IMR-90 (cell line): ENCODE measurements at regions not wholly inside any gene's neighbourhood (a gene's known extent, or its start where the extent isn't known, plus 50 kb on each side); places are given as distances from the start of the nearest gene placed in this dataset.
A peak's percentile ranks its signal among the peaks of the same experiment; 100 is the strongest.

Experiments
- ATAC-seq: fragments of 200-7000 bp; cut with Tn5 transposase; 2 replicates; pipeline ENCODE4 v1.9.1; 2020; ENCODE audit warnings: low read depth, mild to moderate bottlenecking, moderate library complexity
- BruUV-seq: library from RNA; stranded (reverse); fragments of 400-500 nt; replicated peaks from 2 replicates; lab custom pipeline; 2021; lab: Mats Ljungman, UMichigan
- CTCF ChIA-PET: fragments of 300-600 bp; formaldehyde crosslinking; extraction: SDS; loops from one replicate; lab custom pipeline; 2021; ENCODE audit warnings: antibody characterized with exemption; lab: Yijun Ruan, JAX
- POLR2A ChIA-PET: fragments of 300-600 bp; sonication (Branson Sonifier 250); formaldehyde crosslinking; loops from one replicate; lab custom pipeline; 2022; ENCODE audit warnings: antibody characterized with exemption; ENCODE audit not compliant: unreplicated experiment; lab: Charles Lee
- DNase-seq: peaks from one replicate; pipeline ENCODE4 v3.0.0; 2013
- H2AFZ ChIP-seq: replicated peaks from 2 replicates; pipeline ENCODE3; 2013; ENCODE audit warnings: low read length, mild to moderate bottlenecking; ENCODE audit not compliant: poor library complexity
- H2AK5ac ChIP-seq: 2 replicates; pipeline ENCODE4 v1.6.1; 2013; ENCODE audit warnings: low read depth, low read length, inconsistent platforms
- H2AK9ac ChIP-seq: replicated peaks from 2 replicates; pipeline ENCODE3; 2013; ENCODE audit warnings: mild to moderate bottlenecking, low read depth, low read length, moderate library complexity; ENCODE audit not compliant: poor library complexity
- H2BK120ac ChIP-seq: 2 replicates; pipeline ENCODE4 v1.6.1; 2013; ENCODE audit warnings: low read depth, low read length, inconsistent platforms
- H2BK15ac ChIP-seq: 3 replicates; pipeline ENCODE4 v1.6.1; 2013; ENCODE audit warnings: low read depth, low read length, inconsistent platforms
- H2BK20ac ChIP-seq: 2 replicates; pipeline ENCODE4 v1.6.1; 2013; ENCODE audit warnings: low read depth, mild to moderate bottlenecking, inconsistent platforms, low read length, moderate library complexity
- H2BK5ac ChIP-seq: 2 replicates; pipeline ENCODE4 v1.6.1; 2013; ENCODE audit warnings: mild to moderate bottlenecking, low read depth, low read length, inconsistent platforms; ENCODE audit not compliant: poor library complexity, severe bottlenecking
- H3K14ac ChIP-seq: replicated peaks from 2 replicates; pipeline ENCODE4 v1.6.1; 2013; ENCODE audit warnings: low read depth, low read length, inconsistent platforms
- H3K18ac ChIP-seq: 2 replicates; pipeline ENCODE4 v1.6.1; 2013; ENCODE audit warnings: low read depth, low read length, control low read depth
- H3K23ac ChIP-seq: 2 replicates; pipeline ENCODE4 v1.6.1; 2013; ENCODE audit warnings: low read depth, low read length, inconsistent platforms
- H3K27ac ChIP-seq: 2 replicates; pipeline ENCODE4 v1.5.1; 2013; ENCODE audit warnings: mild to moderate bottlenecking, control low read depth, low read length; ENCODE audit not compliant: insufficient read depth
- H3K27me3 ChIP-seq: 2 replicates; pipeline ENCODE4 v1.6.1; 2013; ENCODE audit warnings: low read length; ENCODE audit not compliant: control insufficient read depth, insufficient read depth
- H3K36me3 ChIP-seq: 2 replicates; pipeline ENCODE4 v1.6.1; 2013; ENCODE audit warnings: low read length, mixed read lengths; ENCODE audit not compliant: control insufficient read depth, insufficient read depth
- H3K4ac ChIP-seq: 2 replicates; pipeline ENCODE4 v1.6.1; 2013; ENCODE audit warnings: low read depth, low read length, inconsistent platforms
- H3K4me1 ChIP-seq: 2 replicates; pipeline ENCODE4 v1.6.1; 2013; ENCODE audit warnings: low read length, mixed read lengths; ENCODE audit not compliant: control insufficient read depth, insufficient read depth
- H3K4me2 ChIP-seq: 2 replicates; pipeline ENCODE4 v1.6.1; 2013; ENCODE audit warnings: low read depth, mild to moderate bottlenecking, control low read depth, low read length, moderate library complexity
- H3K4me3 ChIP-seq: 2 replicates; pipeline ENCODE4 v1.5.1; 2013; ENCODE audit warnings: low read depth, mild to moderate bottlenecking, control low read depth, low read length, moderate library complexity; ENCODE audit not compliant: insufficient read depth
- H3K56ac ChIP-seq: 2 replicates; pipeline ENCODE4 v1.6.1; 2013; ENCODE audit warnings: low read length, inconsistent platforms; ENCODE audit not compliant: insufficient read depth; ENCODE audit errors: extremely low read depth
- H3K79me1 ChIP-seq, 2 experiments: 2 replicates each; pipeline ENCODE4 v1.6.1; 2013; ENCODE audit warnings: low read length in 2 of 2, inconsistent platforms in 1 of 2, low read depth in 1 of 2
- H3K9ac ChIP-seq: 2 replicates; pipeline ENCODE4 v1.6.1; 2013; ENCODE audit warnings: low read depth, low read length, control low read depth
- H3K9me1 ChIP-seq: 2 replicates; pipeline ENCODE4 v1.6.1; 2013; ENCODE audit warnings: low read length, inconsistent platforms; ENCODE audit not compliant: insufficient read depth
- H3K9me3 ChIP-seq: 2 replicates; pipeline ENCODE4 v1.6.1; 2013; ENCODE audit warnings: low read length; ENCODE audit not compliant: control insufficient read depth, insufficient read depth
- H4K20me1 ChIP-seq: 2 replicates; pipeline ENCODE4 v1.6.1; 2013; ENCODE audit warnings: low read length, inconsistent platforms; ENCODE audit not compliant: insufficient read depth
- H4K5ac ChIP-seq: 2 replicates; pipeline ENCODE4 v1.6.1; 2013; ENCODE audit warnings: mild to moderate bottlenecking, low read depth, low read length, control low read depth
- H4K8ac ChIP-seq, 2 experiments: 2 replicates each; pipeline ENCODE4 v1.6.1; 2013; ENCODE audit warnings: low read depth in 2 of 2, low read length in 2 of 2, control low read depth in 1 of 2, inconsistent platforms in 1 of 2
- H4K91ac ChIP-seq: 2 replicates; pipeline ENCODE4 v1.6.1; 2013; ENCODE audit warnings: low read depth, low read length, inconsistent platforms; ENCODE audit not compliant: insufficient read depth
- BHLHE40 ChIP-seq: fragments of 150-350 bp; IDR thresholded peaks from 2 replicates; pipeline ENCODE4 v1.6.1; 2016; ENCODE audit warnings: mild to moderate bottlenecking, low read depth, low read length
- CEBPB ChIP-seq: IDR thresholded peaks from 2 replicates; pipeline ENCODE4 v1.6.1; 2012; ENCODE audit warnings: low read depth, low read length, improper control_type of control experiment
- CHD1 ChIP-seq: IDR thresholded peaks from 2 replicates; pipeline ENCODE4 v1.6.1; 2012; ENCODE audit warnings: low read depth, low read length, improper control_type of control experiment
- FOS ChIP-seq: fragments of 150-350 bp; IDR thresholded peaks from 2 replicates; pipeline ENCODE4 v1.6.1; 2016; ENCODE audit warnings: low read depth, low read length
- MAFK ChIP-seq: IDR thresholded peaks from 2 replicates; pipeline ENCODE4 v1.6.1; 2012; ENCODE audit warnings: low read depth, low read length, improper control_type of control experiment
- MAZ ChIP-seq: IDR thresholded peaks from 2 replicates; pipeline ENCODE4 v1.6.1; 2012; ENCODE audit warnings: low read depth, mild to moderate bottlenecking, low read length, improper control_type of control experiment, moderate library complexity, borderline replicate concordance
- MXI1 ChIP-seq: IDR thresholded peaks from 2 replicates; pipeline ENCODE4 v1.6.1; 2012; ENCODE audit warnings: low read depth, mild to moderate bottlenecking, low read length, moderate library complexity, borderline replicate concordance
- NFE2L2 ChIP-seq: fragments of 150-350 bp; IDR thresholded peaks from 2 replicates; pipeline ENCODE4 v1.6.1; 2016; ENCODE audit warnings: low read depth, mild to moderate bottlenecking, low read length
- POLR2A ChIP-seq: IDR thresholded peaks from 2 replicates; pipeline ENCODE4 v1.6.1; 2012; ENCODE audit warnings: mild to moderate bottlenecking, low read depth, low read length
- RAD21 ChIP-seq: IDR thresholded peaks from 2 replicates; pipeline ENCODE4 v1.6.1; 2012; ENCODE audit warnings: low read length, improper control_type of control experiment
- RCOR1 ChIP-seq: IDR thresholded peaks from 2 replicates; pipeline ENCODE4 v1.6.1; 2012; ENCODE audit warnings: mild to moderate bottlenecking, low read length, improper control_type of control experiment; ENCODE audit not compliant: insufficient replicate concordance
- RFX5 ChIP-seq: IDR thresholded peaks from 2 replicates; pipeline ENCODE4 v1.8.0; 2012; ENCODE audit warnings: low read depth, mild to moderate bottlenecking, low read length, moderate library complexity
- SMC3 ChIP-seq: fragments of 150-350 bp; IDR thresholded peaks from 2 replicates; pipeline ENCODE4 v1.6.1; 2016; ENCODE audit warnings: low read depth, mild to moderate bottlenecking, antibody characterized with exemption, low read length, moderate library complexity
- WGBS, 2 experiments: methylation state at CpG; one replicate each; pipeline versions ENCODE4 v1.1.5 to v1.1.7; 2013; ENCODE audit warnings: missing lambda C conversion rate in 2 of 2; ENCODE audit not compliant: insufficient read length in 1 of 2; ENCODE audit errors: extremely low coverage in 2 of 2; 5-methylcytosine and 5-hydroxymethylcytosine counted together
- dilution Hi-C: fragments of 300-500 bp; cut with HindIII; formaldehyde crosslinking; loops from one replicate; pipeline ENCODE4 v1.14.3; 2018; ENCODE audit warnings: low sequenced_read_pairs; ENCODE audit not compliant: unreplicated experiment
- in situ Hi-C: fragments of 300-500 bp; cut with MboI; formaldehyde crosslinking; loops from 3 replicates; pipeline ENCODE4 v1.14.3; 2019; ENCODE audit warnings: low sequenced_read_pairs, inconsistent platforms, mixed read lengths
- intact Hi-C: fragments of 100-400 bp; cut with micrococcal nuclease; formaldehyde crosslinking; loops from 2 replicates; pipeline ENCODE4 v1.10.0; 2022
- TF ChIP-seq, protein P1 (sequence below): fragments of 150-350 bp; IDR thresholded peaks from 2 replicates; pipeline ENCODE4 v1.6.1; 2017; ENCODE audit warnings: mild to moderate bottlenecking, antibody characterized with exemption, low read length, low read depth
- TF ChIP-seq, protein P2 (sequence below): fragments of 150-350 bp; IDR thresholded peaks from 2 replicates; pipeline ENCODE4 v1.6.1; 2016; ENCODE audit warnings: low read depth, mild to moderate bottlenecking, low read length, moderate library complexity, borderline replicate concordance
- TF ChIP-seq, protein P3 (sequence below): conservative IDR thresholded peaks from 2 replicates; pipeline ENCODE4 v1.5.1; 2012; ENCODE audit warnings: mild to moderate bottlenecking, low read depth, low read length, improper control_type of control experiment

DNA sequence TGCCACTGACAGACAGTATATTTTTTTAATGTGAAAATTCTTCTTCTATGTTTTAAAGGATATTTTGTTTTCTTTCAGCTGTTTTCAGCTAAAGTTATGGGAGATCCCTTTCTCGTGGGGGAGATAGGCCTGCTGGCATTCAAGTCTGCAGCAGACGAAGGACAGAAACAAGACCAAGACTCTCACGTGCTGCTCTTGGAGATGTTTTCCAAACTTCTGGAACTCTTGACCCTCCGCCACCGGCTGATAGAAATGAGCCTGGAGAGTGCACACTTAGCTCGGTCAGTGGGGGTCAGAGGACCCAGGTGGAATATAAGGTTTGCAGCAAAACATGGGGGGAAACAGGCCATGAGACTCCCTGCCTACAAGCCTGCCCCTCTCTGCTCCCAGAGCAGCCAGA is 120.5 kb downstream of the CD164 start:
- intact Hi-C loops: no loop called here
- no TSS peak for BruUV-seq
- TF ChIP-seq, protein P1, sequence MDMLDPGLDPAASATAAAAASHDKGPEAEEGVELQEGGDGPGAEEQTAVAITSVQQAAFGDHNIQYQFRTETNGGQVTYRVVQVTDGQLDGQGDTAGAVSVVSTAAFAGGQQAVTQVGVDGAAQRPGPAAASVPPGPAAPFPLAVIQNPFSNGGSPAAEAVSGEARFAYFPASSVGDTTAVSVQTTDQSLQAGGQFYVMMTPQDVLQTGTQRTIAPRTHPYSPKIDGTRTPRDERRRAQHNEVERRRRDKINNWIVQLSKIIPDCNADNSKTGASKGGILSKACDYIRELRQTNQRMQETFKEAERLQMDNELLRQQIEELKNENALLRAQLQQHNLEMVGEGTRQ: no peak
- TF ChIP-seq CEBPB (no peak), RAD21 (no peak), SMC3 (no peak), RFX5 (no peak), POLR2A (no peak), RCOR1 (no peak), CHD1 (no peak), BHLHE40 (no peak), FOS (no peak), NFE2L2 (no peak), MAFK (no peak), MAZ (no peak), MXI1 (no peak)
- TF ChIP-seq, protein P2, sequence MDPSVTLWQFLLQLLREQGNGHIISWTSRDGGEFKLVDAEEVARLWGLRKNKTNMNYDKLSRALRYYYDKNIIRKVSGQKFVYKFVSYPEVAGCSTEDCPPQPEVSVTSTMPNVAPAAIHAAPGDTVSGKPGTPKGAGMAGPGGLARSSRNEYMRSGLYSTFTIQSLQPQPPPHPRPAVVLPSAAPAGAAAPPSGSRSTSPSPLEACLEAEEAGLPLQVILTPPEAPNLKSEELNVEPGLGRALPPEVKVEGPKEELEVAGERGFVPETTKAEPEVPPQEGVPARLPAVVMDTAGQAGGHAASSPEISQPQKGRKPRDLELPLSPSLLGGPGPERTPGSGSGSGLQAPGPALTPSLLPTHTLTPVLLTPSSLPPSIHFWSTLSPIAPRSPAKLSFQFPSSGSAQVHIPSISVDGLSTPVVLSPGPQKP: no peak
- TF ChIP-seq, protein P3, sequence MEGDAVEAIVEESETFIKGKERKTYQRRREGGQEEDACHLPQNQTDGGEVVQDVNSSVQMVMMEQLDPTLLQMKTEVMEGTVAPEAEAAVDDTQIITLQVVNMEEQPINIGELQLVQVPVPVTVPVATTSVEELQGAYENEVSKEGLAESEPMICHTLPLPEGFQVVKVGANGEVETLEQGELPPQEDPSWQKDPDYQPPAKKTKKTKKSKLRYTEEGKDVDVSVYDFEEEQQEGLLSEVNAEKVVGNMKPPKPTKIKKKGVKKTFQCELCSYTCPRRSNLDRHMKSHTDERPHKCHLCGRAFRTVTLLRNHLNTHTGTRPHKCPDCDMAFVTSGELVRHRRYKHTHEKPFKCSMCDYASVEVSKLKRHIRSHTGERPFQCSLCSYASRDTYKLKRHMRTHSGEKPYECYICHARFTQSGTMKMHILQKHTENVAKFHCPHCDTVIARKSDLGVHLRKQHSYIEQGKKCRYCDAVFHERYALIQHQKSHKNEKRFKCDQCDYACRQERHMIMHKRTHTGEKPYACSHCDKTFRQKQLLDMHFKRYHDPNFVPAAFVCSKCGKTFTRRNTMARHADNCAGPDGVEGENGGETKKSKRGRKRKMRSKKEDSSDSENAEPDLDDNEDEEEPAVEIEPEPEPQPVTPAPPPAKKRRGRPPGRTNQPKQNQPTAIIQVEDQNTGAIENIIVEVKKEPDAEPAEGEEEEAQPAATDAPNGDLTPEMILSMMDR: no peak
- no peak overlapping the region for H3K9ac ChIP-seq
- no peak overlapping the region for H2AK5ac ChIP-seq
- ChIA-PET CTCF (interaction anchor here (0.6 to 0.7 kb wide), 2 partner anchors 524 to 718 kb away, joined by 3 to 6 read pairs; no protein-coding TSS in a partner anchor), POLR2A (no interaction called here)
- H3K27me3 ChIP-seq: peaks cover 10% of the 10 kb centered on the region
- no peak overlapping the region for H3K23ac ChIP-seq
- H4K20me1 ChIP-seq: no peaks in the 10 kb centered on the region
- ATAC-seq (no peak), DNase-seq (no peak)
- no peaks in the 10 kb centered on the region for H3K36me3 ChIP-seq
- no peak overlapping the region for H3K4ac ChIP-seq
- H4K8ac ChIP-seq: no peak overlapping the region
- no peak overlapping the region for H4K5ac ChIP-seq
- no peaks in the 10 kb centered on the region for H3K9me1 ChIP-seq
- no peak overlapping the region for H3K4me3 ChIP-seq
- no peak overlapping the region for H2AK9ac ChIP-seq
- no peaks in the 10 kb centered on the region for H3K79me1 ChIP-seq
- H4K91ac ChIP-seq: no peak overlapping the region
- H2BK20ac ChIP-seq: no peak overlapping the region
- in situ Hi-C loops: no loop called here
- H2BK120ac ChIP-seq: no peak overlapping the region
- no peak overlapping the region for H3K4me2 ChIP-seq
- H3K9me3 ChIP-seq: no peaks in the 10 kb centered on the region
- no CpG with 5 or more reads among the region's 6 CpGs for WGBS, 2 experiments
- dilution Hi-C loops: no loop called here
- H2BK15ac ChIP-seq: no peak overlapping the region
- H3K18ac ChIP-seq: no peak overlapping the region
- no peak overlapping the region for H2BK5ac ChIP-seq
- no peak overlapping the region for H3K27ac ChIP-seq
- H3K14ac ChIP-seq: no peak overlapping the region
- H3K4me1 ChIP-seq: peaks cover 10% of the 10 kb centered on the region
- H3K56ac ChIP-seq: no peak overlapping the region
- H2AFZ ChIP-seq: peak overlapping the region; percentile 51
